ENCODE measurements at regions not wholly inside any gene's neighbourhood (a gene's known extent, or its start where the extent isn't known, plus 50 kb on each side); places are given as distances from the start of the nearest gene placed in this dataset.
"Not testable (repeated sequence)": the region's sequence is repeated elsewhere in the genome, so short reads cannot be mapped to it uniquely, and the experiment has no call there.

DNA sequence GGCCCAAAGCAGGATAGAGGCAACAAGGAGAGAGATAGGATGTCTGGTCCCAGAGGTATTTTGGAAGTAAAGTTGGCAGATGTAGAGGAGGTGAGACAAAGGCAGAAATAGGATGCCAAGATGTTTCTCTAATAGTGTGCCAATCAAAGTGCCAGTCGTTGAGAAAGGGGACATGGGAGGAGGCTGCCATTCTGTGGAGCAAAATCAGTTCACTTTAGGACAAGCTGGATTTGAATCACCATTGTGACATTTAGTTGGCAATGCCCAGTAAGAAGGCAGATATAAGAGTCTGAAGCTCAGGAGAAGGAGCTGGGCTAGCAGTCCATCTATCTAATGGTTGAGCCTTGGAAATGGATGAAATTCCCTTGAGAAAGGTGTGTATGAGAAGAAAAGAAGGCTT, 53.8 kb downstream of the ADRB2 start:
- in situ Hi-C loops (cut with HindIII; ENCODE audit: low pct_unique_long_range_greater_than_20kb, low sequenced_read_pairs), result no loop called here
- no peak for TF ChIP-seq JUND (IDR thresholded peaks at IDR 0.05; ENCODE audit: low read depth)
- DNase-seq (ENCODE audit: low read depth in 1 of 2, low spot score in 1 of 2), result no peak

- TF ChIP-seq JUND (IDR thresholded peaks at IDR 0.05; ENCODE audit: low read depth), result no peak
- in situ Hi-C loops (cut with HindIII; ENCODE audit: low pct_unique_long_range_greater_than_20kb, low sequenced_read_pairs), result no loop called here
- peak in 1 of 2 experiments; percentile 37 for DNase-seq (ENCODE audit: low read depth in 1 of 2, low spot score in 1 of 2)
Observed at GRCh38 chr5:148880696-148881095, 54.3 kb downstream of the ADRB2 start.

- DNase-seq (ENCODE audit: low read depth in 1 of 2, low spot score in 1 of 2), result no peak
- in situ Hi-C loops (cut with HindIII; ENCODE audit: low pct_unique_long_range_greater_than_20kb, low sequenced_read_pairs), result no loop called here
- no peak for TF ChIP-seq JUND (IDR thresholded peaks at IDR 0.05; ENCODE audit: low read depth)
Observed at GRCh38 chr5:148882332-148882731, 55.9 kb downstream of the ADRB2 start.

DNA sequence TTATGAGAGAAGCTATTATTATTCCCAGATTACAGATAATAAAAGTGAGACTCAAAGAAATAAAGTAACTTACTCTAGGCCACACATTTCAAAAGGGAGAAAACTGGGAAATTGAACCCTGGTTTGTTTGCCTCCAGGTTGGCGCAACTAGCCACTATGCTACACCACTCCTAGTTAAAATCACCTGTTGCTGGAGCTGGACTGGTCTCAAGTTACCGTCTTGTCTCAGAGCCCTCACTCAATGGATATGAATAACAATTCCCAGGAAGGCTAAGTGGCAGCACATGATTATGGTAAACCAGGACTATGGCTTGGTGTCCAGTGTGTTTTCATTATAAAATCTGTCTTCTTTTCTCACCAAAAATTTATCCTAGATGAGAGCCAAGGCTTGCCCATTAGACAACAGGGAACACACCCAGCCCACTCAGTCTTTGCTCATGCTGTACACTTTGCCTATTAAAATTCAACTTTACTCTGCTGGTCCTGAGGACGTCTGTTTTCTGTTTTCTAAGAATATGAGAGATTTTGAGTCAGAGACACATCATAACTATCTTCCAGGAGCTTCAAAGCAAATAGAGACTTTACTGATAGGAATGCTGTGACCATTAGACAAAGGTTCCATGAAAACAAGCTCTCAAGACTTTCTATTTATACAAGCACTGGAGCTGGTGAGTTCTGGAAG, 58.1 kb downstream of the ADRB2 start:
- DNase-seq (ENCODE audit: low read depth in 1 of 2, low spot score in 1 of 2), result no peak
- TF ChIP-seq JUND (IDR thresholded peaks at IDR 0.05; ENCODE audit: low read depth), result no peak
- in situ Hi-C loops (cut with HindIII; ENCODE audit: low pct_unique_long_range_greater_than_20kb, low sequenced_read_pairs), result no loop called here

DNA sequence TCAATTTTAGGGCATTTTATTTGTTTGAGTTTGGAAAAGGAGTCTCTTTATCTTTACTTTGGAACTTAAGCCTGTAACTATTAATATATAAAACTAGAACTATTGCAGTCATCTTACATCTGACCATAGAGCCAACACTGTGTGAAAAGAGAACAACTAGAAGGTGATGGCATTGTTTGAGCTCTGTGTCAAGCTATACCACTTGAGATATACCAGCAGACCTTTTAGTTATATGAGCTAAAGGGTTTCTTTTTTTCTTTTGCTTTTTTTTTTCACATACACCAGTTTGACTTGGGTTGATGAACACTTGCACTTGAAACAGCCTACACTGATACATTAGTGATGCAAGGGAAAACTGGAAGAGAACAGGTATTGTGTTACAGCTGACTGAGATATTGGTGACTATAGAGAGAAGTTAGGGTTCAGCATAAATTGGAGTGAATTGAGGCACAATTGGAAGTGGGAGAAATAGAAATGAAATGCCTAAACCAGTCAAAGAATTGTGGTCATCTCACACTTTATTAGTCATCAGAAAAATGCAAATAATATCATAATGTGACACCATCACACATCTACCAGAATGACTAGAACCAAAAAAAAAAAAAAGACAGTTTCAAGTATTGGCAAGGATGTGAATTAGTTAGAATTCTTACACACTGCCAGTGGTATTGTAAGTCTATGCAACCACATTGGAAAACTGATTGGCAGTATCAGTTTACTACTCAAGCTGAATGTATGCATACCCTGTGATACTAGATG, 60.9 kb downstream of the ADRB2 start:
- no peak for DNase-seq (ENCODE audit: low read depth in 1 of 2, low spot score in 1 of 2)
- in situ Hi-C loops (cut with HindIII; ENCODE audit: low pct_unique_long_range_greater_than_20kb, low sequenced_read_pairs), result no loop called here
- TF ChIP-seq JUND (IDR thresholded peaks at IDR 0.05; ENCODE audit: low read depth), result no peak

DNA sequence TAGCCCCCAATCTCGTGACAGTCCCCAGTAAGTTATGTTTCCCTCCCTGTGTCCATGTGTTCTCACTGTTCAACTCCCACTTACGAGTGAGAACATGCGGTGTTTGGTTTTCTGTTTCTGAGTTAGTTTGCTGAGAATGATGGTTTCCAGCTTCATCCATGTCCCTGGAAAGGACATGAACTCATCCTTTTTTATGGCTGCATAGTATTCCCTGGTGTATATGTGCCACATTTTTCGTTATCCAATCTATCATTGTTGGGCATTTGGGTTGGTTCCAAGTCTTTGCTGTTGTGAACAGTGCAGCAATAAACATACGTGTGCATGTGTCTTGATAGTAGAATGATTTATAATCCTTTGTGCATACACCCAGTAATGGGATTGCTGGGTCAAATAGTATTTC, 63.5 kb downstream of the ADRB2 start:
- in situ Hi-C loops (cut with HindIII; ENCODE audit: low pct_unique_long_range_greater_than_20kb, low sequenced_read_pairs); DNase-seq (ENCODE audit: low read depth in 1 of 2, low spot score in 1 of 2): not testable (repeated sequence)

GRCh38 chr5:148895441-148895840, 69.0 kb downstream of the ADRB2 start:
- in situ Hi-C loops (cut with HindIII; ENCODE audit: low pct_unique_long_range_greater_than_20kb, low sequenced_read_pairs); DNase-seq (ENCODE audit: low read depth in 1 of 2, low spot score in 1 of 2): not testable (repeated sequence)

DNA sequence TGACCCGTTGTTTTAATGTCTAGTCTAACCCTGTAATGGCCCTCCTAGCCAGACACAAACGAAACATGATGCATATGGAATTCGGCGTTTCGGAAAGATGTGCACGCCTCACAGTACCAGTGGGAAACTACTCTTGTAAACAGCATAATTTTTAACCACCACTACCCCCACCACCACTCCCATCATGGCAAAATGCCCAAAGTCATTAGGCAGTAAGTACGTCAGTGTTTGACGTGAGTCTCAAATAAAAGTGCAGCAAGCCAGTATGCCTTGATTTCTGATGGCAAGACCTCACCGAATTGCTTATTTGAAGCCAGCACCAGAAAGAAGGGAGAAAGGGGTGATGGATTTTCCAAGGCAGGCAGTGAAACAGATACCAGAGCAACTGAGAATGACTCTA, 71.4 kb downstream of the ADRB2 start:
- no peak for DNase-seq (ENCODE audit: low read depth in 1 of 2, low spot score in 1 of 2)
- no peak for TF ChIP-seq JUND (IDR thresholded peaks at IDR 0.05; ENCODE audit: low read depth)
- in situ Hi-C loops (cut with HindIII; ENCODE audit: low pct_unique_long_range_greater_than_20kb, low sequenced_read_pairs), result no loop called here

DNA sequence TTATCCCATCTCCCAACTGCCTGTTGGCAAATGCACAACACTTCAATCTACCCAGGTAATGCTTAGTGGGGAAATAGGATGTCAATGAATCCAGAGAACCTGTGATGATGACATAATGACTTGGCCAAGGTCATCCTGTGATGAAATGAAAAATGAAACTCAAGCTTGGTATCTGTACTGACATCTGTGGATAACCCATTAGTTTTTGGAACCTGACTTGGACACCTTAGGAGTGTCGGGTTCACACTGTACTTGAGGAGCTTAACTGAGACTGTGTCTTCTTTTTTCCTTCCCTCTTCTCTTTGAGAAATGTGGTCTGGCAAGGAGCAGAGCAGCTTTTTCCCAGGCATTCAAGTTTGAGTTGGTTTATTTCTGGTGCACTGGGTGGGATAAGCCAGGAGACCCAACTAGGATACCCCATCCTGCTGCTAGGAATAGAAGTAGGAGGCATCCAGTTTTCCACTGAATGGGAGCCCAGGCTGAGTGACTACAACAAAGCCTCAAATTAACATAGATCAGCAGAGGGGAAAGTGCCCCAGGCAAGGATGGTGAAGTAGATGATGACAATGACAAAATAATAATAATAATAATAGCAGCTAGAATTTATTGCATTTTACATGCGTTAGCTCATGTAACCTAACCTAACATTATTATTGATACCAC, 72.1 kb downstream of the ADRB2 start:
- no peak for TF ChIP-seq JUND (IDR thresholded peaks at IDR 0.05; ENCODE audit: low read depth)
- no peak for DNase-seq (ENCODE audit: low read depth in 1 of 2, low spot score in 1 of 2)
- in situ Hi-C loops (cut with HindIII; ENCODE audit: low pct_unique_long_range_greater_than_20kb, low sequenced_read_pairs), result no loop called here

DNA sequence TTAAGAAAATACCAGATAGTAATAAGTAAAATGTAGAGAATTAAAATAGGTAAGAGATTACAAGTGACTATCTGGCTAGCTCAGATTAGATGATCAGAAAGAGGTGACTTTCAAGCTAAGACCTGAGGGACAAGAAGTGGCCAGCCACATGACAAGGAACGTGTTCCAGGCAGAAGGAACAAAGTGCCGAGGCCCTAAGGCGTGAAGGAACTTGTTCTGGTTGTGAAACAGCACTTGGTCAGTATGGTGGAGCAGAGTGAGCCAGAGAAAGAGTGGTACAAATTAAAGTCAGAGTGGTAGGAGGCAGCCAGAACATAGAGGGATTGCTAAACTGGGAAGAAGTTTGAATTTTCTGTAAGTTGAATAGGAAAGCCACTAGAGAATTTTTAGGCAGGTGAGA, 73.6 kb downstream of the ADRB2 start:
- no peak for DNase-seq (ENCODE audit: low read depth in 1 of 2, low spot score in 1 of 2)
- TF ChIP-seq JUND (IDR thresholded peaks at IDR 0.05; ENCODE audit: low read depth), result no peak
- in situ Hi-C loops (cut with HindIII; ENCODE audit: low pct_unique_long_range_greater_than_20kb, low sequenced_read_pairs), result no loop called here

DNA sequence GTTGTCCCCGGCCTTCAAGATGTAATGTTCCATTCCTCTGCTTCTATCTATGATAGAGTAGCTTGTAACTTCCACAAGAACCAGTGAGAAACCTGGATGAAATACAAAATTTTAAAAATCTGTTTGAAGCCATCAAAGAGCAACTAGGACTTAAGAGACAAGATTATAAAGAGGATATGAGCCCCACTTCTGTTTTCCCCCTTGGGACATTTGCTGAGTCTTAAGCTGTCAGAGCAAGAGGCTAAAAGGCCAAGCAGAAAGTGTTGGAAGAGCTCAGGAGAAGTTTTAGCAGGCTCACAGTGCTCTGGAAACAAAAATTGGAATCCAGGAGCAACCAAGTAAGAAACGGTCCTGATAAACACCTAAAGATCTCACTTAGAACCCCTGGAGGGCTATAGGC, 76.1 kb downstream of the ADRB2 start:
- no peak for TF ChIP-seq JUND (IDR thresholded peaks at IDR 0.05; ENCODE audit: low read depth)
- in situ Hi-C loops (cut with HindIII; ENCODE audit: low pct_unique_long_range_greater_than_20kb, low sequenced_read_pairs), result no loop called here
- DNase-seq (ENCODE audit: low read depth in 1 of 2, low spot score in 1 of 2), result no peak

DNA sequence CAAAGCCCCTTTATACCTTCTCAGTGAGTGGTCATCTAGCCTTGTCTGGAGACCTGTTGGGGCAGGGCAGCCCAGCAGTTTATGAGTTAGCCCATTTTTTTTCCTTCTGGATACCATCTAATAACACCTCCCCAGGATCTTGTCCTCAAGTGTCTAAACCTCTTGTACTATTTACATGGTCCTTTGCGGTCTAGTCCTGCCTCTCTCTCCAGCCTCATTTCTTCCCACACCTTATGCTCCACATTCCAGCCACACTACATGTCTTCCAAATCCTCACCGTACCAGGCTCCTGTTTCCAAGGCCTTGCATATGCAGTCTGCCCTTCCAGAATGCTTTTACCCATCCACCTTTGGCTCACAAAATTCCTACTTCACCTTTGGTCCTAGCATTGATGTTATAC, 77.2 kb downstream of the ADRB2 start:
- in situ Hi-C loops (cut with HindIII; ENCODE audit: low pct_unique_long_range_greater_than_20kb, low sequenced_read_pairs), result no loop called here
- TF ChIP-seq JUND (IDR thresholded peaks at IDR 0.05; ENCODE audit: low read depth), result no peak
- DNase-seq (ENCODE audit: low read depth in 1 of 2, low spot score in 1 of 2), result no peak

- in situ Hi-C loops (cut with HindIII; ENCODE audit: low pct_unique_long_range_greater_than_20kb, low sequenced_read_pairs), result no loop called here
- no peak for TF ChIP-seq JUND (IDR thresholded peaks at IDR 0.05; ENCODE audit: low read depth)
- DNase-seq (ENCODE audit: low read depth in 1 of 2, low spot score in 1 of 2), result no peak
Observed at GRCh38 chr5:148904440-148904839, 78.0 kb downstream of the ADRB2 start.

All from T47D (cell line).